Muscle layer of colon (tissue), 2 donors: ENCODE measurements at regions not wholly inside any gene's neighbourhood (a gene's known extent, or its start where the extent isn't known, plus 50 kb on each side); places are given as distances from the start of the nearest gene placed in this dataset.

ENCODE experiments used
- H3K27ac ChIP-seq: one replicate; pipeline ENCODE4 v1.7.0; 2013; ENCODE audit warnings: low read depth, mild to moderate bottlenecking, low read length, moderate library complexity
- H3K27me3 ChIP-seq, 2 donors: one replicate each; pipeline ENCODE4 v1.7.0; 2013; ENCODE audit warnings: low read length in 2 of 2, mild to moderate bottlenecking in 2 of 2; ENCODE audit not compliant: insufficient read depth in 2 of 2, control insufficient read depth in 1 of 2
- H3K36me3 ChIP-seq: one replicate; pipeline ENCODE4 v1.7.0; 2013; ENCODE audit warnings: mild to moderate bottlenecking, low read length; ENCODE audit not compliant: insufficient read depth
- H3K4me1 ChIP-seq: one replicate; pipeline ENCODE4 v1.7.0; 2013; ENCODE audit warnings: mild to moderate bottlenecking, low read length; ENCODE audit not compliant: insufficient read depth
- H3K4me3 ChIP-seq, 2 donors: one replicate each; pipeline ENCODE4 v1.7.0; 2013; ENCODE audit warnings: low read length in 2 of 2, low read depth in 1 of 2, mild to moderate bottlenecking in 1 of 2, moderate library complexity in 1 of 2
- H3K9ac ChIP-seq: one replicate; pipeline ENCODE4 v1.7.0; 2013; ENCODE audit warnings: low read length
- H3K9me3 ChIP-seq: one replicate; pipeline ENCODE4 v1.7.0; 2013; ENCODE audit warnings: mild to moderate bottlenecking, low read length
- donor health status: abdominal sarcoma.
- donor health status: Adenocarcinoma of cecum.

- Histone ChIP-seq H3K27me3 (no peaks in the 10 kb centered on the region), H3K9ac (no peak overlapping the region), H3K36me3 (no peaks in the 10 kb centered on the region), H3K4me1 (peaks cover 23% of the 10 kb centered on the region), H3K27ac (no peak overlapping the region), H3K9me3 (no peaks in the 10 kb centered on the region), H3K4me3 (no peak overlapping the region)
These were observed 53.9 kb upstream of the GNG12 start for GRCh38 chr1:67887146-67887545.

- peaks cover 21% of the 10 kb centered on the region for H3K4me1 ChIP-seq
- no peaks in the 10 kb centered on the region for H3K36me3 ChIP-seq
- H3K27me3 ChIP-seq: no peaks in the 10 kb centered on the region
- no peak overlapping the region for H3K9ac ChIP-seq
- H3K9me3 ChIP-seq: no peaks in the 10 kb centered on the region
- no peak overlapping the region for H3K27ac ChIP-seq
- H3K4me3 ChIP-seq: no peak overlapping the region
These were observed 52.8 kb upstream of the GNG12 start for GRCh38 chr1:67886076-67886475.

DNA sequence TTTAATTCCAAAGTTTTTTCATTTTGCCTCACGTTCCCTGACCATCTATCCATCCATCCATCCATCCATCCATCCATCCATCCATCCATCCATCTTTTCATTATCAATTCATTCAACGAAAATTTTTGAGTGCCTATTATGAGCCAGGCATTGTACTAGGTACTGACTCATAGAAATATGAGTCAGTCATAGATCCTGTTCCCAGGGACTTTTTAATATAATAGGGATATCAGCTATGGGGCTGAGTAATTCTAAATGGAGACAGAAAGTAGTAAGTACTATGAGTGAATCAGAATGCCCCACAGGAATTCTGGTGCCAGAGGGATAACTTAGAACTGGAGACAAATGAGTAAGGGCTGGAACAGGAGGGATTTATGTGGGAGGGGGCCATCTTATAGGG is 49.8 kb upstream of the GNG12 start:
- H3K4me3 ChIP-seq: no peak overlapping the region
- peaks cover 9% of the 10 kb centered on the region for H3K4me1 ChIP-seq
- H3K36me3 ChIP-seq: no peaks in the 10 kb centered on the region
- H3K27ac ChIP-seq: no peak overlapping the region
- no peak overlapping the region for H3K9ac ChIP-seq
- H3K27me3 ChIP-seq: no peaks in the 10 kb centered on the region
- H3K9me3 ChIP-seq: no peaks in the 10 kb centered on the region
